ENCODE measurements at regions not wholly inside any gene's neighbourhood (a gene's known extent, or its start where the extent isn't known, plus 50 kb on each side); places are given as distances from the start of the nearest gene placed in this dataset.

GRCh38 chr1:187249196-187249595 lies 420.4 kb downstream of the PLA2G4A start:
- no peak for TF ChIP-seq CTCF (IDR thresholded peaks at IDR 0.05)
- no peak for TF ChIP-seq POLR2A (IDR thresholded peaks at IDR 0.05)

Data from body of pancreas (tissue), 4 donors.